ENCODE measurements at regions not wholly inside any gene's neighbourhood (a gene's known extent, or its start where the extent isn't known, plus 50 kb on each side); places are given as distances from the start of the nearest gene placed in this dataset.

GRCh38 chr9:69955536-69956355 lies 87.9 kb upstream of the MAMDC2 start:
- no peak for DNase-seq (ENCODE audit: low spot score)

DNA sequence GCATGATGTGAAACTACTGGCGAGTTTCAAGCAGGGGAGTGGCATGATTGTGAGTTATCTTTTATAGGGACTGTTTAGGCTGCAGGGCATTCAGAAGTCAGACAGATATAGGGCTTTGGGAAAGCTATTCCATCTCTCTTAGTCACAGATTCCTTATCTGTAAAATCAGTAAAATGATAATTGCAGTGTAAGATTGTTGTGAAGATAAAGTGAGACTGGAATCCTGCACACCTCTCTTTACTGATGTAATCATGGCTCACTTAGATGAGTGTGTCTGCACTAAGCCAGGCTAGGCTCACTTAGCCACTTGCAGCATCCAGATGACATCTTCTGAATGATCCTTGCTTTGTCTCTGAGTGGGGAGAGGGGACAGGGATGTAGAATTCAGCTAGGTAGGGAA lies 81.8 kb upstream of the MAMDC2 start:
- no peak for DNase-seq (ENCODE audit: low spot score)

DNA sequence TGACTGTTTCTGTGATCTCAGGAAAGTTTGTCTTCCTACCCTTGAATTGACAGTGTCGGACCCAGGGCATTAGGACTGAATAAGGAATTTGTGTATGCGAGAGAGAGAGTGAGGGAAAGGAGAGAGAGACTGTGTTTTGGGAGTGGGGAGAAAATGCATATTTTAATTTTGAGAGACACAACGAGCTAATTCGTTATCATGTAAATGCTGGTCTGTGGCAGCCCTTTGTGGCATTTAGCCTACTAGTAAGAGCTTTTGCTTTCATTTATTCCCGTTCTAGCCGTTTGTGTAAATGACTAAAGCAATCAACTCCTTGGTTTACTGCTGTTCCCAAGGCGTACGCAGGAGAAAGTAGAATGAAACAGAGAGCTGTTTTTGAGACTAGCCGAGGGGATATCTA lies 79.8 kb upstream of the MAMDC2 start:
- DNase-seq (ENCODE audit: low spot score): no peak

GRCh38 chr9:69964446-69964845 lies 79.2 kb upstream of the MAMDC2 start:
- DNase-seq (ENCODE audit: low spot score): no peak

DNA sequence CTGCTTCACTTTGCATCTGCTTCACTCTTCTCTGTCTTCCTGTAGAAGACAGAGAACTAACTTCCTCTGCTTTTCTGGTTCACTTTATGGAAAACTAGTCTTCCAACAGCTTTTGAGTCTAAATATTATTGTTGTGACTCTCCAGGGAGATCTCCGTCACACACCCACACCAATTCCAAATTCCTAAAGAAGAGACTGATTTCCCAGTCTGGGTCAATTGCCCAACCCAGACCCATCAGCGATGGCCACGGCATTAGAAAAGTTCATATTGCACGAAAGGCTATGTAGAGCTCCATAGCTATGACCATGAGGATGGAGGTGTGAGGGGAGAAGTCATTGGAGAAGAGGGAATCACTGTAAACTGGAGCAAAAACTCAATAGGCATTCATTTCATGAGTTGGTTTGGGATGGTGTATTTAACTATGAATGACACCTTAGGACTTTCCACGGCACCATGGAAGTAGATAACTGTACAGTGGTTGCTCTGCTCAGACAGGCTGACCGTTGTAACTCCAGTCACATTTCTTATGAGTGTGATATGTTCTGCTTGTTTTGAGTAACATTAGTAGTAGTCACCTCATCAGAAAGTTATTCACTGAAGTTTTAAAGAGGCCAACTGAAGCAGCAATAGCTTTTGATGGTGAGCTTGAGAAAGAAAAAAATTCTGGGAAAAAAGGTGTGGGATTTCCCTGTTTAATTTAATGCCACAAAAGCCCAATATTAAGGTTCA lies 78.1 kb upstream of the MAMDC2 start:
- DNase-seq (ENCODE audit: low spot score): peak; percentile 26

- no peak for DNase-seq (ENCODE audit: low spot score)
Measured at GRCh38 chr9:69967344-69967743, 76.3 kb upstream of the MAMDC2 start.

DNA sequence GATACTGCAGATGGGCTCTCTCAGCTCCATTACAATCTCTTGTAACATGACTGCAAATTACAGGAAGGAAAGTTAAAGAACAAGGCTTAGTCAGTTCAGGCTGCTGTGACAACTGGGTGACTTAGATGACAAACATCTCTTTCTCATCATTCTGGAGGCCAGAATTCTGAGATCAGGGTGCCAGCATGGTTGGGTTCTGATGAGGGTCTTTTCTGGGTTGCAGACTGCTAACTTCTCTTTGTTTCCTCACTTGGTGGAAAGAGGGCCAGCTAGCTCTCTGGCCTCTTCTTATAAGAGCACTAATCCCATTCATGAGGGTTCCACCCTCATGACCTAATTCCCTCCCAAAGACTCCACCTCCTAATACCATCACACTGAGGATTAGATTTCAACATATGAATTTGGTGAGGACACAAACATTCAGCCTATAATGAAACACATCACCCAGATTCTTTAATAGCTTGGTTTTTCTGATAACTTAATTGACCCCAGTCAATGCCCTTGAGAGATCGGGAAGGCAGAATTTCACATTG lies 73.6 kb upstream of the MAMDC2 start:
- DNase-seq (ENCODE audit: low spot score): no peak

GRCh38 chr9:69971643-69972449 lies 71.8 kb upstream of the MAMDC2 start:
- peak; percentile 53 for DNase-seq (ENCODE audit: low spot score)

- no peak for DNase-seq (ENCODE audit: low spot score)
Measured at GRCh38 chr9:69975681-69976080, 68.0 kb upstream of the MAMDC2 start.

- peak; percentile 42 for DNase-seq (ENCODE audit: low spot score)
Measured at GRCh38 chr9:69976152-69976551, 67.5 kb upstream of the MAMDC2 start.

GRCh38 chr9:69980041-69980440 lies 63.6 kb upstream of the MAMDC2 start:
- no peak for DNase-seq (ENCODE audit: low spot score)

DNA sequence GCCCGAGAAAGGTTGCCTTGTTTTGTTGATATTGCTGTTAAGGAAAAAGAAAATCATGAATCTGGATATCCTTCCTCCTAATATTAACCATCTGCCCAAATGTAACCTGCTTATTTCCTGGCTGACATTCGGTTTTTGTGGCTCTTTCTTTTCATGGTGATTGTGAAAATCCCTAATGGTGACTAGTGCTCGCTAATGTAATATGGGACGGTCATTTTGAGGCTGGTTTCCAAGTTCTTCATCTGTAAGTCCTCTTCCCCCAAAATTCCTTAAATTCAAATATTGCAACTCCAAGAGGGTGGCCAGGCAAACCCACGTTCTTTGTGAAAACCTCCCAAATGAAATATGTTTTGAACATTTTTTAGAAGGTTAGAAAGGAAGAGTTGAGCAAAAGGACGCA lies 63.1 kb upstream of the MAMDC2 start:
- DNase-seq (ENCODE audit: low spot score): no peak

- DNase-seq (ENCODE audit: low spot score): peak; percentile 47
Measured at GRCh38 chr9:69981686-69982445, 61.8 kb upstream of the MAMDC2 start.

DNA sequence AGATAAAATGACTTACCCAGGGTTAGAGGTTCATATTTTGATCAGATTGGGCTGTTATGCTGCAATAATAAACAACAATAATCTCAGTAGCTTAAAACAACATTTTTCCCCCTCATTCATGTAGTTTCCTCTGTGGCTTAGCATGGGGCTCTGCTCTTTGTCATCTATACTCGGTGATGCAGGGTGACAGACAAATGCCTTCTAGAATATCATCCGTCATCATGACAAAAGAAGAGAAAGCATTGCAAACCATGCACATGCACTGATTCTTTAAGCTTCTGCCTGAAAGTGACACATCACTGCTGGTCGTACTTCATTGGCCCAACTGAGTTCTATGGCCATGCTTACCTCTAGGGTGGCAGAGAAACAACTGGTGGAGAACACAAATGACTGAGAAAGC lies 58.8 kb upstream of the MAMDC2 start:
- no peak for DNase-seq (ENCODE audit: low spot score)

GRCh38 chr9:69985971-69986370 lies 57.7 kb upstream of the MAMDC2 start:
- DNase-seq (ENCODE audit: low spot score): no peak

DNA sequence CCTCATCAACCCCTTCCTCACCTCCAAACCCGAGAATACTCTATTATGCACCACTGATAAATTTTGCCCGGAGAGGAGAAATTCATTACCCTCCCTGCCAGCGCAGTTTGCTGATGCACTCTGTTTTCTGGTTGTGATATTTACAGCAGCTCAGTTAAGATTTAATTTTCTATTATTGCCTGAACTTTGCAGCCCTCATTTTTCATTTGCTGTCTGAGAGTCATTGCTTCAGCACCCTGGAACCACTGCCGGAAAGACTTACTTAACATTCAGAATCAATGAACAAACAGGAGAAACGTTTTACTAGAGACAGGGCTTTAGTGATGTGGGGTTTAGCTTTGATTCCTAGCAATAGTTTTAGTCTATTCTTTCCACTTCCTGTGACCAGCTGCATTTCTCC lies 56.7 kb upstream of the MAMDC2 start:
- DNase-seq (ENCODE audit: low spot score): no peak

GRCh38 chr9:69987457-69987856 lies 56.2 kb upstream of the MAMDC2 start:
- DNase-seq (ENCODE audit: low spot score): no peak

DNA sequence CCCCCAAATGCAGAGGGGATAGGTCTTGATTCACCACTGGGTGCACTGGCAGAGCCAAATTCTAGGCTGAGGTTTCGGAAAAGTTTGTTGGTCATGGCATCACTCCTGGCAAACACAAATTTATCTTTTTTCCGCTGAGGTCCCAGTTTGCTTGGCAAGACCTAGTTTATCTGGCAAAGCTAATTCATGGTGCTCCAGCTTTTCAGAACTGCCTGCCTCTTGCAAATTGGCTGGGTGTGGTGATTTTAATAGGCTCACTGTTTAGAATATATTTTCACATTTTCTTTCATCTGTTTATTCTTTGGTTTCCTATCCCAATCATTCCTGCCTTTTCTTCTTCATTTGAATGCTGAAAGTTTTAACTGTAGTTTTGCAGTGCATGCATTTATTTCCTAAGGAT lies 50.5 kb upstream of the MAMDC2 start:
- no peak for DNase-seq (ENCODE audit: low spot score)
